Stimulated activated CD4-positive, alpha-beta T cell treated with anti-CD3 and anti-CD28 coated beads, Interleukin-4, amount 100 ng/mL, for 24 hours (primary cell): ENCODE measurements at regions not wholly inside any gene's neighbourhood (a gene's known extent, or its start where the extent isn't known, plus 50 kb on each side); places are given as distances from the start of the nearest gene placed in this dataset.
"Not testable (repeated sequence)": the region's sequence is repeated elsewhere in the genome, so short reads cannot be mapped to it uniquely, and the experiment has no call there.

Experiments
- DNase-seq: peaks from one replicate; pipeline ENCODE4 v3.0.0-alpha.2; 2020

DNA sequence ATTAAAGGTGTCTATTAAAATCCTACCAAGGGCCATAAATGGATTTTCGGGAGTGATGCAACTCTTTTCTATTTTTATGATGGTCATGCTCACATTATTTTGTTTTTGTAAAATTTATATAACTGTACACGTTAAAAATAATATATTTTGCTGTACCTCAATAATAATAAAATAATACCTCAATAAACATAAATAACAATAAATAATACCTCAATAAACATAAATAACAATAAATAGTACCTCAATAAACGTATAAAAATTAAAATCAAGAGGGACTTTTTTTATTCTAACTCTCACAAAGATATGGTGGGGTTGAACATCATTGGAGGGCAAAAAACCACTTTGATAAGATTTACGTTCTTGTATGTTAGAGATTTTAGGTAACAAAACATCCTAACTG lies 1189.6 kb upstream of the CELF2 start:
- no peak for DNase-seq

DNA sequence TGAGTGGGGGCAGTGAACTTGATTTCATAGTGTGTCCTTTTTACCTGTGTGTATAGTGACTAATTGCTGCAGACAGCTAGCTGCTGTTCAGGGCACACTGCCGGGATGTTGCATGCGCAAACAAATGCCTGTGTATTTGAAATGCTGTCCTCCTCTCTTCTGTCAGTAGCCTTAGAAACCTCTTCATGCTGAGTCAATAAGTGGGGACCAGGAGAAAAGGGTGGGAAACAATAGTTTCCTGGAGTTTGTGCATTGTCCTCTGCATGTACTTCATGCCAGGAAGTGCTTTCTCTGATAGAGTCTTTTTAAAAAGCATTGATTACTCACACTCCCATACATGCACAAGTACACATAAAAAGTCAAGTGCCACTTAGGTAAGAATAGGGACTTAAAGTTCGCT lies 1183.7 kb upstream of the CELF2 start:
- DNase-seq, result no peak

DNA sequence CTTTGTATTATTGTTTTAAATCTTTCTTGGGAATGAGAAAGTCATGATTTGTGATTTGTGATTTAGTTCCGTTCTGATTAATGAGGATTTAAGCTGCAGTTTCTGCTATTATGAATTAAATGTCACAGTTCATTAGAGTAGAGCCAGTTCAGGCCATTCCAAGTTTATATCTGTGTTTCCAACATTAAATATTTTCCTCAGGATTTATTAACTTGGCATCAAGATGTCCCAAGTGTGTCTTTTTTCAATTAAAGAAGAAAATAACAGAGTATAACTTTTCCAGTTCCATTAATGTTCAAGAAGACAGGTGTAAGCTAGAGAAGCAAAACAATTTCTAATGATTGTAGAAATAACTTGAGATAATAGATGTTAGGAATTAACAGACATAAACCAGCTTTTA lies 1183.2 kb upstream of the CELF2 start:
- no peak for DNase-seq

DNA sequence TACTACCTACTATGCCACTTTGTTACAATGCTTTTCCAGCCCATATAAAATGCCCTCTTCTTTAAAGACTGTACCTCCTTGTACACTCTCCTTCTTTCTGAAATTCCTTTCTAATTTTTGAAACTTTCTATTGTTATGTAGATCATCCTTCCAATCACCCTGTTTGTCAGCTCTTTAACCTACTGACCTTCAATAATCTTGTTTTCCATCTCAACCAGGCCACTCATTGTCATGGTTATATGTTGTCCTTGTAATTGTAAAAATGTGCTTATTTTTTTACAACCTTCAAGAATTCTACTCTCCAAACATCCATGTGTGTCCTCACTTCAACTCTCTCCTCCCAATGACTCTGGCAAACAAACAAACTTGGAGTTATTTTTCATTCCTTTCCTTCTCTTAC lies 1172.6 kb upstream of the CELF2 start:
- no peak for DNase-seq

DNA sequence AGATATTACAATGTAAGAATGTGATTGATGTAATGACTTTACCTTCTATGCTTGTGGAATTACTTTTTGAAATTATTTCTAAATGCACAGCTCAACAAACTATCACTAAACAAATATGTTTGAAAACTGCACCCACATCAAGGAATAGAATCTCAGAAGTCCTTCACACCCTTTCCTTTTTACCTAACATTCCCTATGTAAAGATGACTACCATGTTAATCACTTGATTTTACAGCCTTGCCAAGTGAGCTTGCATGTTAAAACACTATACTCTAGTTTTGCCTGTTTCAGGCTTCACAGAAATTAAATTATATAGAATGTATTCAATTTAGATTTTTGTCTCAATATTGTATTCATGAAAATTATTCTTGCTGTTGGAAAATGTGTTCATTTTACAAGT lies 1169.4 kb upstream of the CELF2 start:
- DNase-seq, result no peak

DNA sequence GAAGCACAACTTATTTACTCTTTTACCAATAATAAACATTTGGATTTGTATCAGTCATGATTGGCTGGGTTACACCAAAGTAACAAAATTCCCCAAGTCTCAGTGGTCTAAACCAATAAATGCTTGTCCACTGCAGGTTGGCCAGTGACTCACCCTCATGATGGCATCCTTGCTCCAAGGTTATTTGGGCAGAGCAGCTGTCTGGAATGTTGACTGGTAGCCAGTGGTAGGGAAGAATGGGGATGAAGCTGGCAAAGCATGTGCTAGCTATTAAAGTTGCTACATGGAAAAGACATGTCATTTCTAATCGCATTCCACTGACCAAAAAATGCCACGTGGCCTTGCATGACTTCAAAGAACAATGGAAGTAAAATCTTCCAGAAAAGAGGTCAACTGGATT lies 1168.7 kb upstream of the CELF2 start:
- DNase-seq, result no peak

DNA sequence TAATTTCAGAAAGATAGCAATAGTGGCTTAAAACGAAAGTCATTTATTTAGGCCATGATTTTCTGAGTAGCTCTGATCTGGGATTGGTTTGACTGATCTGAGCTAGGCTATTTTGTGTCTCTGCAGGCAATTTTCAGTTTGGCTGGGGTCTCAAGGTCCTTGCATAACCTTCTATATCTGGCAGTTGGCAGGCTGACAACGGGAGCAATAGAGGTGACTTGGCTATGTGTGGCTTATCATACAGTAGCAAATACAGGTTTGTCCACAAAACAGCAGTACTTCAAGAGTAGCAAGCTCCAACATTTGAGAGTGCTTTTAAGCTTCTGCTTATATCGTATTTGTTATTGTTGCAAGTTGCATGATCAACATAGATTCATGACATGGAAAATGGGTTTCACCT lies 1167.3 kb upstream of the CELF2 start:
- DNase-seq, result no peak

DNA sequence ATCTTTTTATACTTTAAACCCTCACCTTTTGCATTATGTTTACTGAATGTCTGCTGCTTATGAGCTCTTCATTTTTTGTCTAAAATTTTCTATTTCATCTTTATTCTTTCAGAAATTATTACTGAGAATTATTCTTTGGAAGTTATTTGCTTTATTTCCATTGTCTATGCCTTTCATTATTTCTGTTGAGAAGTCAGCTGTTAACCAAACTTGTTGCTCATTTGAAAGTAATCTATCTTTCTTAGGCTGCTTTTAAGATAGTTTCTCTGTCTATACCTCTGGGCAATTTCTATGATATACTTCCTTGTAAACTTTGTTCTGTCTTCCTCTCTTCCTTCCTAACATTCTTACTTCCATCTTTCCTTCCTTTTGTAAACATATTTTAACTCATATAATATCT lies 1165.9 kb upstream of the CELF2 start:
- no peak for DNase-seq

DNA sequence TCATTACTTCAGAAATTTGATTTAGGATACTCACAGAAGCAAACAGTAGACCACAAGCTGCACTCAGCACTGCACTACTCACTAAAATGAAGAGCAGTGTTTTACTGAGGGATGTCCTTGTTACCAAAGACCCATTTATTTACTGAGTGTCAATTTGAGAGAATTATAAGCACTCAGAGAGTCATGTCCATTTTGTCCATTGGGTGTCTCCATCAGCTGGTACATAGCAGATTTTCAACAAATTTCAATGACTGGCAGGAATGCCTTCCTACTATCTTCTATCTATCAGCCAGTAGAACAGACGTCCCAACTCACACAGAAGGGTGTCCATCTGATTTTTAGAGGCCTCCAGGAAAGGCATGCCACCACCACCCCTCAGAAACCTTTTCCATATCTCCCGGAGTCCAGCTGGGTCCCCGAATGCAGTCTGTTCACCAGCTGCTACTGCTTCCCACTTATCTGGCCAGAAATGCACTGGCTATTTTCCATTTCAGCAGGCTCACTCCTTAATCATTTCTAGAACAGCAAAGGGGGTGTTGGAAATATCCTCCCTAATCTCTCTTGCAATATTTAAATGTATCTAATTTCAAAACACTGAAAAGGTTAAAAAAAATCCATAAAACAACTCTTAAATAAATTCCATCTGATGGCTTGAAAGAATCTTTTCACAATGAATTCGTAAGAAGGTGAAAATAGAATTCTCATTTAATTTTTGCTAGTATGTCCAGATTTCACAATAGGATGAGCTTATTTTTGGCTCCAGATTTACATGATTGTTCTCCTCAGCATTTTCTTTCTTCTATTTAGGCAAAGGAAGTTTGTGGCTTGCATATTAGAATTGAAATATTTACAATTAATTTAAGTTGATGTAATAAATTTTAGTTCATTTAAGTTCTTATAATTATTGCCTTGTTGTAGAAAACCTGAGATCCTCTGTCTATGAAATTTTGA lies 1164.0 kb upstream of the CELF2 start:
- DNase-seq, result no peak

DNA sequence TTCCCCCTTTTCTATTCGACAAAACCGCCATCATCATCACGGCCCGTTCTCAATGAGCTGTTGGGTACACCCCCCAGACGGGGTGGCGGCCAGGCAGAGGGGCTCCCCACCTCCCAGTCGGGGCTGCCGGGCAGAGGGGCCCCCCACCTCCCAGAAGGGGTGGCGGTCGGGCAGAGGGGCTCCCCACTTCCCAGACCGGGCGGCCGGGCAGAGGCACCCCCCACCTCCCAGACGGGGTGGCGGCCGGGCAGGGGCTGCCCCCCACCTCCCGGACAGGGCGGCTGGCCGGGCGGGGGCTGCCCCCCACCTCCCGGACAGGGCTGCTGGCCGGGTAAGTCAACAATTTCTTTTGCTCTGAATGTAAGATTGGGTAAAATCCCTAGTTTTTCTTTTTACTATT lies 1162.2 kb upstream of the CELF2 start:
- DNase-seq, result not testable (repeated sequence)

DNA sequence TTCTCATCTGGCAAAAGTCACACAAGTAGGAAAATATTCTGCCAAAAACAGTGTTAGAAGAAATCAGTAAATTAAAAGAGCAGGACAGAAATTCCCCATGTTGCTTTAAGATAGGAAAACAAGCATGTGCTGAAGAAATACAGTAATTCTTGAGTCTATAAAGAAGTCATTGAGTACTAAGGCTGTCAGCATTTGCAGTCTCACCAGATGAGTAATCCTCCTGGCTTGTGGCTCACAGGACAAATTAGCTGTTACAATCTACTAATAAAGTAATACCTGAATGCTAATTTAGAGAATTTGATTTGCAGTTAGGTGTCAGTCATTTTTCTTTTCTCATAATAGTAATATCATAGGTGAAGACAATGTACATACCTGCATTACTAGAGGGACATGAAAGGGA lies 1158.9 kb upstream of the CELF2 start:
- no peak for DNase-seq

DNA sequence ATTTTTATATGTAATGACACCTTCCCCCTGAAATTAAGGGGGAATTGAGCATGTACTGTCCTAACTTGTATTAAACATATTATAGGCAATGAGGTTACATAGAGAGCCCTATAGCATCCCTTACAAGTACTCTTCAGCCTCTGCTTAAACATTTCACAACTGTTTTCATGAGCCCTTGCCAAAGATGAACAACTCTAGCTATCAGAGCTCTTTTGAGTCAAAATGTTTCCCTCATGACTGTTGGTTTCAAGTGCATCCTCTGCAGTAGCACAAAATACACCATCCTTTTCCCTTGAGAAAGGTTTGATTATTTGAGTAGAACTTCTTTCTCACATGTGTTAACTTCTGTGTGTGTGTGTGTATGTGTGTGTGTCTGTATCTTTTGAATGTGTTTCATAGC lies 1157.6 kb upstream of the CELF2 start:
- no peak for DNase-seq

DNA sequence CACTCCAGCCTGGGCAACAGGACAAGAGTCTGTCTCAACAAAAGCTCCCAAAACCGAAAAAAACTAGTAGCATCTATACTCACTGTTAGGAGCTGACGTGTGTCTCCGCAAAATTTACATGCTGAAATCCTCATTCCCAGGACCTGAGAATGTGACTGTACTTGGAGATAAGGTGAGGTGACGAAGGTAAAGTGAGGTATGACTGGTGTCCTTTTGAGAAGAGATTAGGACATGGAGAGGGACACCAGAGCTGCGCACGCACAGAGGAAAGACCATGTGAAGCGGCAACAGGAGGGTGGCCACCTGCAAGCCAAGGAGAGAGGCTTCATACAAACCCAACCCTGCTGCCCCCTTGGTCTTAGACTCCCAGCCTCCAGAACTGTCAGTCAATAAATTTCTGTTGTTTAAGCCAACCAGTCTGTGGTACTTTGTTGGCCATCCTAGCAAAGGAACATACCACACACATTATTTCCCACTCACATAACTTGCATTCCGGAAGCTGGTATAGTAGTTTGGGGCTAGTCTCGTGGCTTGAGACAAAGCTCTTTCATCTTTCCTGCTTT lies 1154.0 kb upstream of the CELF2 start:
- no peak for DNase-seq

DNA sequence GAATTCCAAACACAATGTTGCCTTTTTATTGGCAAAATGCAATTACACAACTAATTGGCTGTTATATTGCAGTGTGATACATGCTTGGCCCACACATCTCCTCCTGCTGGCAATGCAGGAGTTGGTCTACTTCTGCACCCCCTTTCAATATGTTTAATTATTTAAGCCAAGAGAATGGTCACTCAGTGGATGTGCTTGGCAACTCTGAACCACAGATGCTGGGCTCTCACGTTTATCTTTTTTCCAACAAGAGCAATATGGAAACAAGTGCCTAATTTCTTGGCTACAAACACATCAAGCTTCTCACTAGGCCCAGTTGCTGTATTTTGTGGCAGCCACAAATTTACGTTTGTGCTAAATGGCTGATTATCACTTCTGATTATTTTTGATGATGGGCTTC lies 1149.2 kb upstream of the CELF2 start:
- DNase-seq, result no peak

DNA sequence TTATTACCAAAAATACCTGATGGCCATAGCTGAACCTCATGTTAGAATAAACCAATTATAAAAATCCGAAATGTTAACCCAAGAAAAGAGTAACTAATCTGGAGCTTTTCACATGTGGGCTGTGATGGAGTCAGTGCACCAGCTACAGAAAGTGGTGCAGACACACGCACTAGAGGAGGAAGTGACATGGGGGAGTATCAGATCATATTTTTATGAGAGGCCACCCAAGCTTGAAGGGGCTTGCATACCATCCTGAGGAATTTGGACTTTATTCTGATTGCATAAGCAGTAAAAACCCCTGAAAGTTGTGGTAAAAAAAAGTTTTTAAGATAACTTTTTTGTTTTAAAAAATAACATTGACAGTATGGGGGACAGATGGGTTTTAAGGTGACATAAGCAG lies 1148.5 kb upstream of the CELF2 start:
- no peak for DNase-seq

DNA sequence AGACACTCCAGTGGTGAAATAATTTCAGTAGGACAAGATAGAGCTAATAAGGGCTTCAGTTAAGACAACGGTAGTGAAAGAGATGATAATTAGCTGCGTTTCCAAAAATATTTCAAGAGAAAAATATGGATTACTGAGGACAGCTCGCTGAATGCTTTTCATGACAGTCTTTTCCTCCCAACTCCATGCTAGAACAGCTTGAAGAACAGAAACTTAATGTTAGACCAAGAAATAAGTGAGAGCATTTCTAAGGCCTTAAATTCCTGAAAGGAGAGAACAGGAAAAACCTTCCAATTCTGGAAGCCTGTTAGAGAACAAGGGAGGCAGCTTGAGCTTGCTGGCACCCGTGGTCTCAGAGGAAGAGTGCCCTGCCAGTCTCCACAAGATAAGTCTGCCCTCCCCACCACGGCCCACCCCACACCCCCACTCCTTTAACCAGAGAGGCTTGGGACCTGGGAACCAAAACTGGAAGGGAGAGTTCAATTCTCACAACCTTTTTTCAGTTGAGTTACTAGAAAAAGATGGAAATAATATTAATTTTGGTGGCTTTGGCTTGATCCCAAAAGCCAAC lies 1148.0 kb upstream of the CELF2 start:
- no peak for DNase-seq

DNA sequence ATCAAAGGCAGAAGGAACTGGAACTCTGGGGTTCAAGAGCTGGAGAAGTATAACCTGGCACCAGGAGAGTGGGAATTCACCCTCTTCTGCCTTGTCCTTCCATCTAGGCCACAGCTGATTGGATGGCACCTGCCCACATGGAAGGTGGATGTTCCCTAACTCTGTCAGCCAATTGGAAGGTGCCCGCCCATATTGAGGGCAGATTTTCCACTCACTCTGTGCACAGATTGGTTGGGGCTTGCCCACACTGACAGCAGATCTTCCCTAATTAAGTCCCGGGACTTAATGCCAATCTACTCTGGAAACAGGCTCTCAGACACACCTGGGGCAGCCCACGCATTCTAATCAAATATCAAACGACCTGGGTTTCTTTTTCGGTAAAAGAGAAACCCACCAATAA lies 1142.3 kb upstream of the CELF2 start:
- no peak for DNase-seq

DNA sequence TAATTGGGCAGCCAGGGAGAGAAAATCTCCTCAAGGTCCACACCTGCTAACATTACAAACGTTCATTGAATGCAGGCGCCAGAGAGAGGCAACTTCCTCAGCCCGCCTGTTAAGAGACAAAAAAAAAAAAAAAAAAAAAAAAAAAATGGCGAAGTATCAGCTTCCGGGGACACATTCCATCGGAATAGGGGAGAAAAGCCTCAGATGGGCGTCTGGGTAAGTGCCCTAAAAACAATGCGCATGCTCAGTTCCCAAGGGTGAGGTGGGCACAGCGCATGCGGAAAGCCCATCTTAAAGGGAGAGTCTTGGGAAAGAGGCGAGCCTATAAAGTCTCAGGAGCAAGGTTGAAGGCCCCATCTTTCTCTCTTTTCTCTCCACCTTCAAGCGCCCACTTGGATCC lies 1139.7 kb upstream of the CELF2 start:
- DNase-seq, result no peak

DNA sequence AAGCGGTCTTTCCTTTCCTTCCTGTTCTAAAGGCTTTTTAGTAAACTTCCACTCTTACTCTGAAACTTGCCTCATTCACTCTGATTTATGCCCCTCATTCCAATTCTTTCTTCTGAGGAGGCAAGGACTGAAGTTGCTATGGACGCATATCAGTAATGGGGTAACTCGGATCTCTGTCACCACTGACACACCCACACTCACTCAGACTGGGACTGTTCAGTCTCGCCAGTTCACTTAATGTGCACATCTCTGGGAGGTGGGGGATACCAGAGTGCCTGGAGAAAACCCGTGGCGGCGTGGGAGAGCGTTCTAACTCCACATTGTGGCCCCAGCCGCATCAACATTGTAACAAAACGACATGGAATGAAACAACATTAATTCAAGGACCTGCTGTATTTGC lies 1139.3 kb upstream of the CELF2 start:
- no peak for DNase-seq

DNA sequence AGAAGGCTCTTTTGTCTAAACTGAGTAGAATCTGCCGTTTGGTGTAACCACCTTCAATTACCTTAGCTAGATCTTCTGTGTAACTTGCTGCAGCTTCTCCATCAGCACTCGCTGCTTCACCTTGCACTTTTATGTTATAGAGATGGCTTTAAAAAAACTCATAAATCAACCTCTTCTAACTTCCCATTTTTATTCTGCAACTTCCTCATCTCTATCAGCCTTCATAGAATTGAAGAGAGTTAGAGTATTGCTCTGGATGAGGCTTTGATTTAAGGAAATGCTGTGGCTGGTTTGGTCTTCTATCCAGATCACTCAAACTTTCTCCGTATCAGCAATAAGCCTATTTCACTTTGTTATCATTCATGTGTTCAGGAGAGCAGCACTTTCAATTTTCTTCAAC lies 1131.9 kb upstream of the CELF2 start:
- DNase-seq, result no peak

DNA sequence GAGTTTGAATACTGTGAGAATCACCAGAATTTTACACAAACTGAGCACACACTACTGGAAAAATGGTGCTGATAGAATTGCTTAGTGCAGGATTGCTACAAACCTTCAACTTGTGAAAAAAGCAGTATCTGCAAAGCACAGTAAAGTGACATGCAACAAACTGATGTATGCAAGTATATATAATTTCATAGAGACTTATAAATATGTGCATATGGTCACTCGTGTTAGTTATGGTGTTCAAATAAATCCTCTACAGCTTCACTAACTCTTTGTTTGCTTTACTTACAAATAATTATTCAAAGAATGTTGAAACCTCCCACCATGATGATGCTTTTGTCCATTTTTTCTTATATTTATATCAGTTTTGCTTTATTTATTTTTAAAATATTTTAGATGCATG lies 1130.9 kb upstream of the CELF2 start:
- no peak for DNase-seq

DNA sequence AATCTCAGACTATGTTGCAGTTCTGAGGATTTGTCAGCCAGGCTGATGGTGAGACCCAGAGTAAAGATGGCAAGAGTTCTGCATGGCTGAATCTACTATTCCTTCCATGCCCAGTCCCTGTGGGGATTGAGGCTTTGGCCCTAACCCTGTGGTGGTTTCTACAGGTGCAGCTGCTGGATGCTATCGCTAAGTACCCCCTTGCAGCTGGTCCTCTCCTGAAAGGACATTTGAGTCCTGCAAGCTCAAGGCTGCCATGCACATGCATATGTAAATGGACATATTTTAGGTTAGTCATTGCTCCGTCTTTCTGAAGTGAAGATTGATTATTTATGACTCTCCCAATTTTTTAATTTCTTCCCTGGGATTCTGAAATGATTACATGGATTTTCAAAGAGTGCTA lies 1122.2 kb upstream of the CELF2 start:
- DNase-seq, result no peak

DNA sequence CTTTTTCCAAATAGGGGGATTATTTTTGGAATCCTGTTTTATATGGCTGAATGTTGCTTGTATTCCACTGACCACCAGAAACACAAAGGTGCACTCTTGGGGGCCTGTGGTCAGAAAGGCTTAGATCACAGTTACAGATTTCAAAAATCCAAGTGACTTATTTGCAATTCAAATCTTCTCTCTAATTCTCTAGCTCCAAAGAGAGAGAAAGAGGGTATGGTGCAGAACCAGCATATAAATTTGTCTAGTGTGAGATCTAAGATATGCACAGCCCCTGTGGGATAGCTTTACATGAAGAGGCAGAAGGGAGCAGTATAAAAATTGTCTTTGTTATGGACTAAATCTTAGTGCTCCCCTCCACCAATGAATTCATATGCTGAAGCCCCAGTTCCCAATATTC lies 1121.7 kb upstream of the CELF2 start:
- DNase-seq, result no peak

DNA sequence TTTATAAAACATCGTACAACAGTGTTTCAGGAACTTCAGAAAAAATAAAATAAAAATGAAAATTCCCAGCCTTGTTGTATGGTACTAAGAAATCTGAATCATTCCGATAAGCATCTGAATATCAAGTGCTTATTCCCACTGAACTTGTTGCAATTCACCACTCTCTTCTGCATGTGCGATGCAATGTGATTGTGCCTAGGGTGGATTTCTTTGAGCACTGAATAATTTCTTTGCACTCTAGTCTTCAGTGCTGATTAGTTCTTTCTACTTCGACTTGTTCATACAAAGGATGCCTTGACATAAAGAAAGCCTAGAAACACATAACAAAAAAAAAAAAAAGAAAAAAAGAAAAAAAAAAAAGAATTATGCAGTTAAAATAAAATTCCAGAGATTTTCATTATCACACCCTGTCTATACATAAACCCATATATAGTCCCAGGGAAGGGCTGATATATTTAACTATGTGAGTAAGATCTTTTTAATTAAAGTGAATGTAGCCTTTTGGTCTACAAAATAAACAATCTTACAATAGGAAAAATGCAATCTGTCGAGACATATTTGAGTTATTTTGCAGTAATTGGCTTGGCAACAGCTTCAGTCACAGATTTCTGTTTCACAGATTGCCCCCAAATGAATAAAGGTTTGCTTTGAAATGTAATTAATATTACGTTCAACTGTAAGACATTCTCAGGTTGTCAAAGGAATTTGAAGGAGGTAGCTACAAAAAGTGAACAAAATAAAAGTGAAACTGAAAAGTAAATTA lies 1118.9 kb upstream of the CELF2 start:
- DNase-seq, result no peak
